ENCODE measurements at regions not wholly inside any gene's neighbourhood (a gene's known extent, or its start where the extent isn't known, plus 50 kb on each side); places are given as distances from the start of the nearest gene placed in this dataset.

DNA sequence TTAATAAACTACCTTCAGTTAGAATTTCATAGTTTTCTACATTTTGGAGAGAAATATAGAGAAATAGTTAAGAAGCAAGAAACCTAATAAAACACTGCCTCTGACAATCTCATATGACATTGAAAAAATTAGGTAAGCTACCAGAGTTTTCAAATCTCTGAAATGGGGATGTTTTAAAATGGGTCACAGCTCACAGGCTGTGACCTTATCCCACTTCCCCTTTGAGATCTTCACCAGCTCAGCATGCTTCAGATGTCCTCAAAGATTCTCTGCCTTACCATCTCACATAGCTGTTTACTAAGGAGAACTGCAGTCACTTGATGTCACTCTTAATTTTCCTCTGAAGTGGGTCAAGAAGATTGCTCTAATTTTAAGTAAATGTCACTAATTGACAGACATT is 717.8 kb downstream of the JRKL start:
- ChIA-PET CTCF (no interaction called here), POLR2A (no interaction called here)
- no peak for DNase-seq (ENCODE audit: extremely low spot score)
- no peak for TF ChIP-seq HDGF (IDR thresholded peaks at IDR 0.05; ENCODE audit: borderline replicate concordance)
- no peak for TF ChIP-seq FOXM1 (IDR thresholded peaks at IDR 0.05; ENCODE audit: borderline replicate concordance)
- TF ChIP-seq, protein P1, sequence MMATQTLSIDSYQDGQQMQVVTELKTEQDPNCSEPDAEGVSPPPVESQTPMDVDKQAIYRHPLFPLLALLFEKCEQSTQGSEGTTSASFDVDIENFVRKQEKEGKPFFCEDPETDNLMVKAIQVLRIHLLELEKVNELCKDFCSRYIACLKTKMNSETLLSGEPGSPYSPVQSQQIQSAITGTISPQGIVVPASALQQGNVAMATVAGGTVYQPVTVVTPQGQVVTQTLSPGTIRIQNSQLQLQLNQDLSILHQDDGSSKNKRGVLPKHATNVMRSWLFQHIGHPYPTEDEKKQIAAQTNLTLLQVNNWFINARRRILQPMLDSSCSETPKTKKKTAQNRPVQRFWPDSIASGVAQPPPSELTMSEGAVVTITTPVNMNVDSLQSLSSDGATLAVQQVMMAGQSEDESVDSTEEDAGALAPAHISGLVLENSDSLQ (IDR thresholded peaks at IDR 0.05): no peak
- no peak for TF ChIP-seq ZNF384 (IDR thresholded peaks at IDR 0.05)

DNA sequence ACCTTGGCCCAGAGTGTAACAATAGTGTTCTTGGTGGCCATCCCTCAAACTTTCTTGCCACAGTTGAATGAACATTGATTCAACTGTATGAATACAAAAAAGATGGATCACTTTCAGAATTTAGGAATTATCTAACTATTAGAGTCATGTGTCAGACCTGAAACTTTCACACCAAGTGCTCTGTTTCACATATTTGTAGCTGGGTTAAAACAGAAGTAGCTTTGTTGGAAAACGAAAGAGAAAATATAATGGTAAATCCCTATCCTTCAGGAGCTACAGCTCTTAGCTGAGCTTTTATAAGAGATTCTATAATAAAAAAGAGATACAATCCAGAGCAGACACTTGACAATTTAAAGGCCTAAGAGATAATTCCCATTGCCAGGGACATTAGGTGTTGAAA is 719.3 kb downstream of the JRKL start:
- ChIA-PET CTCF (no interaction called here), POLR2A (no interaction called here)

DNA sequence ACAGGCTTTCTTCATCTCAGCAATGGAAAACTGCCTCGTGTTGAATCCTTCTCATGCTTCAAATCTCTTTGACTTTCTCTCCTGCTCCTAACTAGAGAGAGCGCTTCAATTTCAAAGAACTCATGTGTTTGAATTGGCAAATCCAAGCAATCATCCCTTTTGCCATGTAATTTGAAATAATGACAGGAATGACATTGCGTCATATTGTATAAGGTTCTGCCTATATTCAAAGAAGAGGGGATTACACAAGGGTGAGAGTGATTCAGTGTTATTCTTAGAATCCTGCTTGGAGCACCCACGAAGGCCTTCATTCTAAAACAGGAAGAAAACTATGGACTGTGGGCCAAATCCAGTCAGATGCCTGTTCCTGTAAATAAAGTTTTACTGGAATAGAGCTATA is 720.6 kb downstream of the JRKL start:
- POLR2A ChIA-PET: no interaction called here
- TF ChIP-seq, protein P1 (IDR thresholded peaks at IDR 0.05): no peak
- no peak for TF ChIP-seq SUZ12 (IDR thresholded peaks at IDR 0.05)
- no peak for TF ChIP-seq L3MBTL2 (conservative IDR thresholded peaks at IDR 0.05)
- TF ChIP-seq ELF4 (IDR thresholded peaks at IDR 0.05): no peak
- TF ChIP-seq ARNT (IDR thresholded peaks at IDR 0.05): no peak
- TF ChIP-seq ZNF384 (IDR thresholded peaks at IDR 0.05): no peak
- TF ChIP-seq SP1 (IDR thresholded peaks at IDR 0.05): no peak
- no peak for TF ChIP-seq FOXK2 (IDR thresholded peaks at IDR 0.05)
- no peak for TF ChIP-seq BHLHE40 (IDR thresholded peaks at IDR 0.05; ENCODE audit: borderline replicate concordance)
- TF ChIP-seq TARDBP (IDR thresholded peaks at IDR 0.05): no peak
- no peak for TF ChIP-seq HDGF (IDR thresholded peaks at IDR 0.05; ENCODE audit: borderline replicate concordance)
- TF ChIP-seq FOXA1 (IDR thresholded peaks at IDR 0.05): no peak
- TF ChIP-seq CTBP1 (IDR thresholded peaks at IDR 0.05; ENCODE audit: borderline replicate concordance): no peak
- no peak for TF ChIP-seq FOXM1 (IDR thresholded peaks at IDR 0.05; ENCODE audit: borderline replicate concordance)
- no peak for TF ChIP-seq LEF1 (IDR thresholded peaks at IDR 0.05; ENCODE audit: borderline replicate concordance)
- TF ChIP-seq NFRKB (IDR thresholded peaks at IDR 0.05): no peak
- DNase-seq (ENCODE audit: extremely low spot score): no peak
- CTCF ChIA-PET: no interaction called here

More for the DNA sequence above, 719.3 kb downstream of the JRKL start:
- DNase-seq (ENCODE audit: extremely low spot score): no peak
- no peak for TF ChIP-seq L3MBTL2 (conservative IDR thresholded peaks at IDR 0.05)
- no peak for TF ChIP-seq TARDBP (IDR thresholded peaks at IDR 0.05)
- no peak for TF ChIP-seq ELF4 (IDR thresholded peaks at IDR 0.05)
- TF ChIP-seq SUZ12 (IDR thresholded peaks at IDR 0.05): no peak
- no peak for TF ChIP-seq BHLHE40 (IDR thresholded peaks at IDR 0.05; ENCODE audit: borderline replicate concordance)
- TF ChIP-seq, protein P1 (IDR thresholded peaks at IDR 0.05): no peak
- no peak for TF ChIP-seq FOXA1 (IDR thresholded peaks at IDR 0.05)
- TF ChIP-seq FOXM1 (IDR thresholded peaks at IDR 0.05; ENCODE audit: borderline replicate concordance): no peak
- no peak for TF ChIP-seq LEF1 (IDR thresholded peaks at IDR 0.05; ENCODE audit: borderline replicate concordance)
- TF ChIP-seq HDGF (IDR thresholded peaks at IDR 0.05; ENCODE audit: borderline replicate concordance): no peak
- TF ChIP-seq ZNF384 (IDR thresholded peaks at IDR 0.05): no peak
- TF ChIP-seq SP1 (IDR thresholded peaks at IDR 0.05): no peak
- TF ChIP-seq ARNT (IDR thresholded peaks at IDR 0.05): no peak
- TF ChIP-seq NFRKB (IDR thresholded peaks at IDR 0.05): no peak
- no peak for TF ChIP-seq CTBP1 (IDR thresholded peaks at IDR 0.05; ENCODE audit: borderline replicate concordance)

DNA sequence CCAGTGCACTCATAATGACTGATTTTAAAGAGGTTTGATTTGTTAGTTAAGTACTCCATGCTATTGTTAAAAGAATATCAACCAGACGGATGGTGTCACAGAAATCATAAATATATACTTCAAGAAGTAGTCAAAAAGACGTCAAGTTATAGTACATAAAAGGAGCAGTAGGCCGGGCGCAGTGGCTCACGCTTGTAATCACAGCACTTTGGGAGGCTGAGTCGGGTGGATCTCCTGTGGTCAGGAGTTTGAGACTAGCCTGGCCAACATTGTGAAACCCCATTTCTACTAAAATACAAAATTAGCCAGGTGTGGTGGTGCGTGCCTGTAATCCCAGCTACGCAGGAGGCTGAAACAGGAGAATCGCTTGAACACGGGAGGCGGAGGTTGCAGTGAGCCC is 721.7 kb downstream of the JRKL start:
- TF ChIP-seq ZNF384 (IDR thresholded peaks at IDR 0.05) (no peak), ELF4 (IDR thresholded peaks at IDR 0.05) (no peak), L3MBTL2 (conservative IDR thresholded peaks at IDR 0.05) (no peak), FOXA1 (IDR thresholded peaks at IDR 0.05) (no peak), FOXK2 (IDR thresholded peaks at IDR 0.05) (no peak), SP1 (IDR thresholded peaks at IDR 0.05) (no peak), BHLHE40 (IDR thresholded peaks at IDR 0.05; ENCODE audit: borderline replicate concordance) (no peak), CTBP1 (IDR thresholded peaks at IDR 0.05; ENCODE audit: borderline replicate concordance) (no peak), FOXM1 (IDR thresholded peaks at IDR 0.05; ENCODE audit: borderline replicate concordance) (no peak), ARNT (IDR thresholded peaks at IDR 0.05) (no peak), TARDBP (IDR thresholded peaks at IDR 0.05) (no peak), LEF1 (IDR thresholded peaks at IDR 0.05; ENCODE audit: borderline replicate concordance) (no peak), HDGF (IDR thresholded peaks at IDR 0.05; ENCODE audit: borderline replicate concordance) (no peak), SUZ12 (IDR thresholded peaks at IDR 0.05) (no peak), NFRKB (IDR thresholded peaks at IDR 0.05) (no peak)
- TF ChIP-seq, protein P1 (IDR thresholded peaks at IDR 0.05): no peak
- ChIA-PET POLR2A (no interaction called here), CTCF (no interaction called here)
- no peak for DNase-seq (ENCODE audit: extremely low spot score)

DNA sequence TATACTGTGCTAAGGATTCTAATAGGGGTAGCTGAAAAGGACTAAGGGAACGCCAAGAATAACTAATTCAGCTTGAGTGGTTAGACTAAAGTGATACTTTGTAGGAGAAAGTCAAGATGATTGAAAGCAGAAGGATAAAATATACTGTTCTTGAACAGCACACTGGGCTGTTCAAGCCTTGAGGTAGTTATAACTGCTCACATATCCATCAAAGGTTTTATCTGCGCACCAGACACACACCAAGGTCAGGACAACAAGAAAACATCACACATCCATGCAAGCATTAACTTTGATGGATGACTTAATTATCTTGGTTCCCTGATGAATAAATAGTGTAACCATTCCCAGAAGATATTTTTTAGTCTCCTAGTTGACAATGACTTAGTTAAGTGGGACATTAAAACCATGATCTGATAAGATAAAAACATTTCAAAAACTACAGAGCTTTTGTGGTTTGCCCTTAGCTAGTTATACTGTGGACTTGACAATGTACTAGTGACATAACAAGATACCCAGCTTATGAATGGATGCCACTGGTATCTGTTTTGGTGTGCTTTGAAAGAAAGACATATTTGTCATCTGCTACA is 728.9 kb downstream of the JRKL start:
- DNase-seq (ENCODE audit: extremely low spot score): no peak
- TF ChIP-seq ARNT (IDR thresholded peaks at IDR 0.05) (no peak), BHLHE40 (IDR thresholded peaks at IDR 0.05; ENCODE audit: borderline replicate concordance) (no peak), FOXK2 (IDR thresholded peaks at IDR 0.05) (no peak), TARDBP (IDR thresholded peaks at IDR 0.05) (no peak), HDGF (IDR thresholded peaks at IDR 0.05; ENCODE audit: borderline replicate concordance) (no peak), SUZ12 (IDR thresholded peaks at IDR 0.05) (no peak), LEF1 (IDR thresholded peaks at IDR 0.05; ENCODE audit: borderline replicate concordance) (no peak), NFRKB (IDR thresholded peaks at IDR 0.05) (no peak), SP1 (IDR thresholded peaks at IDR 0.05) (no peak), CTBP1 (IDR thresholded peaks at IDR 0.05; ENCODE audit: borderline replicate concordance) (no peak), FOXM1 (IDR thresholded peaks at IDR 0.05; ENCODE audit: borderline replicate concordance) (no peak), L3MBTL2 (conservative IDR thresholded peaks at IDR 0.05) (no peak), ZNF384 (IDR thresholded peaks at IDR 0.05) (no peak), FOXA1 (IDR thresholded peaks at IDR 0.05) (no peak)
- TF ChIP-seq, protein P1 (IDR thresholded peaks at IDR 0.05): no peak
- POLR2A ChIA-PET: no interaction called here
- CTCF ChIA-PET: no interaction called here
